HUES48 (cell line): ENCODE measurements at regions not wholly inside any gene's neighbourhood (a gene's known extent, or its start where the extent isn't known, plus 50 kb on each side); places are given as distances from the start of the nearest gene placed in this dataset.

ENCODE experiments used
- H3K27ac ChIP-seq: one replicate; pipeline ENCODE4 v1.7.0; 2013; ENCODE audit warnings: low read depth, low read length, inconsistent platforms
- H3K27me3 ChIP-seq: 2 replicates; pipeline ENCODE4 v1.6.1; 2013; ENCODE audit warnings: mild to moderate bottlenecking, low read length; ENCODE audit not compliant: control insufficient read depth, insufficient read depth
- H3K36me3 ChIP-seq: 2 replicates; pipeline ENCODE4 v1.6.1; 2013; ENCODE audit warnings: low read length; ENCODE audit not compliant: control insufficient read depth, insufficient read depth
- H3K4me1 ChIP-seq: 2 replicates; pipeline ENCODE4 v1.6.1; 2013; ENCODE audit warnings: mild to moderate bottlenecking, low read length; ENCODE audit not compliant: control insufficient read depth, insufficient read depth
- H3K4me3 ChIP-seq: 2 replicates; pipeline ENCODE4 v1.5.1; 2013; ENCODE audit warnings: mild to moderate bottlenecking, low read depth, low read length
- H3K9ac ChIP-seq: 2 replicates; pipeline ENCODE4 v1.6.1; 2013; ENCODE audit warnings: mild to moderate bottlenecking, low read depth, low read length, moderate library complexity
- H3K9me3 ChIP-seq: 2 replicates; pipeline ENCODE4 v1.6.1; 2013; ENCODE audit warnings: low read length; ENCODE audit not compliant: control insufficient read depth, insufficient read depth

GRCh38 chr4:157882901-157883300, 289.9 kb downstream of the GASK1B start:
- Histone ChIP-seq H3K4me3 (no peak overlapping the region), H3K9ac (no peak overlapping the region), H3K27ac (no peak overlapping the region), H3K36me3 (no peaks in the 10 kb centered on the region), H3K9me3 (no peaks in the 10 kb centered on the region), H3K4me1 (no peaks in the 10 kb centered on the region), H3K27me3 (no peaks in the 10 kb centered on the region)

GRCh38 chr4:157880761-157881160, 292.1 kb downstream of the GASK1B start:
- Histone ChIP-seq H3K9ac (no peak overlapping the region), H3K4me1 (no peaks in the 10 kb centered on the region), H3K27ac (no peak overlapping the region), H3K9me3 (no peaks in the 10 kb centered on the region), H3K27me3 (no peaks in the 10 kb centered on the region), H3K4me3 (no peak overlapping the region), H3K36me3 (no peaks in the 10 kb centered on the region)

GRCh38 chr4:157854819-157855218, 318.0 kb downstream of the GASK1B start:
- Histone ChIP-seq H3K27me3 (no peaks in the 10 kb centered on the region), H3K9me3 (no peaks in the 10 kb centered on the region), H3K4me3 (no peak overlapping the region), H3K9ac (no peak overlapping the region), H3K27ac (no peak overlapping the region), H3K36me3 (no peaks in the 10 kb centered on the region), H3K4me1 (no peaks in the 10 kb centered on the region; the same call in none of the 2 replicates)

- no peak overlapping the region for H3K27ac ChIP-seq
- no peaks in the 10 kb centered on the region for H3K27me3 ChIP-seq
- H3K36me3 ChIP-seq, result no peaks in the 10 kb centered on the region
- H3K9ac ChIP-seq, result no peak overlapping the region
- H3K4me3 ChIP-seq, result no peak overlapping the region
- H3K4me1 ChIP-seq, result peaks cover 13% of the 10 kb centered on the region
- H3K9me3 ChIP-seq, result no peaks in the 10 kb centered on the region
These were observed 332.2 kb downstream of the GASK1B start for GRCh38 chr4:157840648-157841047.

- Histone ChIP-seq H3K4me3 (no peak overlapping the region), H3K4me1 (peaks cover 13% of the 10 kb centered on the region), H3K9me3 (no peaks in the 10 kb centered on the region), H3K27me3 (no peaks in the 10 kb centered on the region), H3K36me3 (no peaks in the 10 kb centered on the region), H3K27ac (no peak overlapping the region), H3K9ac (no peak overlapping the region)
These were observed 332.8 kb downstream of the GASK1B start for GRCh38 chr4:157840034-157840433.

GRCh38 chr4:157838366-157838765, 334.5 kb downstream of the GASK1B start:
- H3K27ac ChIP-seq, result no peak overlapping the region
- H3K9me3 ChIP-seq, result no peaks in the 10 kb centered on the region
- H3K36me3 ChIP-seq, result no peaks in the 10 kb centered on the region
- no peak overlapping the region for H3K9ac ChIP-seq
- H3K27me3 ChIP-seq, result no peaks in the 10 kb centered on the region
- H3K4me3 ChIP-seq, result no peak overlapping the region
- H3K4me1 ChIP-seq, result peaks cover 13% of the 10 kb centered on the region

- Histone ChIP-seq H3K27me3 (no peaks in the 10 kb centered on the region), H3K27ac (no peak overlapping the region), H3K4me1 (peaks cover 13% of the 10 kb centered on the region), H3K4me3 (no peak overlapping the region), H3K9ac (no peak overlapping the region), H3K36me3 (no peaks in the 10 kb centered on the region), H3K9me3 (no peaks in the 10 kb centered on the region)
These were observed 335.6 kb downstream of the GASK1B start for GRCh38 chr4:157837071-157837703.

GRCh38 chr4:157832596-157832995, 340.2 kb downstream of the GASK1B start:
- H3K4me3 ChIP-seq, result no peak overlapping the region
- H3K27ac ChIP-seq, result no peak overlapping the region
- H3K9ac ChIP-seq, result no peak overlapping the region
- H3K36me3 ChIP-seq, result no peaks in the 10 kb centered on the region
- no peaks in the 10 kb centered on the region for H3K27me3 ChIP-seq
- H3K9me3 ChIP-seq, result no peaks in the 10 kb centered on the region
- H3K4me1 ChIP-seq, result peaks cover 13% of the 10 kb centered on the region

- peaks cover 3% of the 10 kb centered on the region; the same call in 1 of the 2 replicates for H3K4me1 ChIP-seq
- H3K4me3 ChIP-seq, result no peak overlapping the region
- H3K9me3 ChIP-seq, result no peaks in the 10 kb centered on the region
- H3K27me3 ChIP-seq, result no peaks in the 10 kb centered on the region
- no peak overlapping the region for H3K9ac ChIP-seq
- H3K36me3 ChIP-seq, result no peaks in the 10 kb centered on the region
- no peak overlapping the region for H3K27ac ChIP-seq
These were observed 348.8 kb downstream of the GASK1B start for GRCh38 chr4:157824021-157824420.

- Histone ChIP-seq H3K27me3 (no peaks in the 10 kb centered on the region), H3K9me3 (no peaks in the 10 kb centered on the region), H3K4me1 (peaks cover 3% of the 10 kb centered on the region; the same call in 1 of the 2 replicates), H3K36me3 (no peaks in the 10 kb centered on the region), H3K27ac (no peak overlapping the region), H3K4me3 (no peak overlapping the region), H3K9ac (no peak overlapping the region)
These were observed 351.0 kb downstream of the GASK1B start for GRCh38 chr4:157821814-157822213.

GRCh38 chr4:157819693-157820464, 352.9 kb downstream of the GASK1B start:
- Histone ChIP-seq H3K36me3 (no peaks in the 10 kb centered on the region), H3K9ac (no peak overlapping the region), H3K4me3 (no peak overlapping the region), H3K9me3 (no peaks in the 10 kb centered on the region), H3K27ac (no peak overlapping the region), H3K4me1 (peaks cover 3% of the 10 kb centered on the region; the same call in 1 of the 2 replicates), H3K27me3 (no peaks in the 10 kb centered on the region)
